Activated naive CD8-positive, alpha-beta T cell (primary cell): ENCODE measurements at regions not wholly inside any gene's neighbourhood (a gene's known extent, or its start where the extent isn't known, plus 50 kb on each side); places are given as distances from the start of the nearest gene placed in this dataset.
A peak's percentile ranks its signal among the peaks of the same experiment; 100 is the strongest.

Source experiments
- H3K27ac Mint-ChIP-seq: one replicate; pipeline ENCODE4 v1.8.0; 2021; ENCODE audit warnings: mixed read lengths
- H3K27me3 Mint-ChIP-seq: one replicate; pipeline ENCODE4 v1.8.0; 2021; ENCODE audit warnings: mixed read lengths
- H3K36me3 Mint-ChIP-seq: one replicate; pipeline ENCODE4 v1.8.0; 2021; ENCODE audit warnings: mixed read lengths
- H3K4me1 Mint-ChIP-seq: one replicate; pipeline ENCODE4 v1.8.0; 2021; ENCODE audit warnings: low read depth, mixed read lengths
- H3K4me3 Mint-ChIP-seq: one replicate; pipeline ENCODE4 v1.8.0; 2021; ENCODE audit warnings: mild to moderate bottlenecking, mixed read lengths
- H3K9me3 Mint-ChIP-seq: one replicate; pipeline ENCODE4 v1.8.0; 2021; ENCODE audit warnings: low read depth, mixed read lengths

GRCh38 chr15:60083318-60083717 lies 79.2 kb downstream of the FOXB1 start:
- Mint-ChIP-seq H3K4me1 (peaks cover 2% of the 10 kb centered on the region), H3K27me3 (peaks cover 3% of the 10 kb centered on the region), H3K9me3 (no peaks in the 10 kb centered on the region), H3K4me3 (no peak overlapping the region), H3K36me3 (peaks cover 4% of the 10 kb centered on the region), H3K27ac (no peak overlapping the region)

DNA sequence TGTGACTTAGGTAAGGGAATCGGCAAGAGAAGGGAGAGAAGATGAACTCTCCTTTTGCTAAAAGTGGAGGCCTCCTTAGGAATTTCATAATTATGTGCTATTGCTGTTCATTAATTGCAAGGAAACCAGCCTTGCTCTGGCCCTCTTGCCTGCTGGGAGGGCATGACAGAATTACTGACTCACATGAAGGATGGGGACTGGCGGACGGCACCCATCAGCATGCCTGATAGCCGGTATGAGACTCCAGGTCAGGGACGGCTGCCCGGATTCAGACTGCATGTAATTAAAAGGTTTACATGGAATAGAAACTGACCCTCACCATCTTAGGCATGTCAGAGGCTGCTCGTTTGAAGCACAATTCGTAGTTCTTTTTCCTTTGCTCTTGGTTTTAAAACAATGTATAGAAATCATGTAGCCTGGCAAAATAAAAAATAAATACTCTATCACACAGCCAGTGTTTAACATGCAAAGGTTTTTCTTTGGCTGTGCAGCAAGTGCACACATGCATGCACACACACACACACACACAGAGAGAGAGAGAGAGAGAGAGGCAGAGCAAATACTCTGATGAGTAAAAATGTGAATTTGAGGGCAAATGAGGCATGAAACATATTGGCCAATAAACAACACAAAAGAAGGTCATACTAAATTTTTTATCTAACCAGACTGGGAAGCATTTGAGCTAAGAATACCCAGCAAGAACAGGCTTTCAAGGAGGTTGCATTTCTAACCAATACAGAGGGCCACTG lies 82.7 kb downstream of the FOXB1 start:
- no peaks in the 10 kb centered on the region for H3K9me3 Mint-ChIP-seq
- H3K4me3 Mint-ChIP-seq, result no peak overlapping the region
- no peak overlapping the region for H3K27ac Mint-ChIP-seq
- peaks cover 2% of the 10 kb centered on the region for H3K36me3 Mint-ChIP-seq
- H3K27me3 Mint-ChIP-seq, result no peaks in the 10 kb centered on the region
- H3K4me1 Mint-ChIP-seq, result no peaks in the 10 kb centered on the region

- peaks cover 1% of the 10 kb centered on the region for H3K36me3 Mint-ChIP-seq
- H3K4me3 Mint-ChIP-seq, result no peak overlapping the region
- H3K27me3 Mint-ChIP-seq, result no peaks in the 10 kb centered on the region
- no peaks in the 10 kb centered on the region for H3K4me1 Mint-ChIP-seq
- H3K9me3 Mint-ChIP-seq, result no peaks in the 10 kb centered on the region
- H3K27ac Mint-ChIP-seq, result no peak overlapping the region
Observed at GRCh38 chr15:60087561-60087960, 83.5 kb downstream of the FOXB1 start.

GRCh38 chr15:60090747-60091146 lies 86.6 kb downstream of the FOXB1 start:
- H3K27me3 Mint-ChIP-seq, result no peaks in the 10 kb centered on the region
- H3K9me3 Mint-ChIP-seq, result no peaks in the 10 kb centered on the region
- H3K36me3 Mint-ChIP-seq, result no peaks in the 10 kb centered on the region
- no peak overlapping the region for H3K4me3 Mint-ChIP-seq
- H3K4me1 Mint-ChIP-seq, result no peaks in the 10 kb centered on the region
- no peak overlapping the region for H3K27ac Mint-ChIP-seq

DNA sequence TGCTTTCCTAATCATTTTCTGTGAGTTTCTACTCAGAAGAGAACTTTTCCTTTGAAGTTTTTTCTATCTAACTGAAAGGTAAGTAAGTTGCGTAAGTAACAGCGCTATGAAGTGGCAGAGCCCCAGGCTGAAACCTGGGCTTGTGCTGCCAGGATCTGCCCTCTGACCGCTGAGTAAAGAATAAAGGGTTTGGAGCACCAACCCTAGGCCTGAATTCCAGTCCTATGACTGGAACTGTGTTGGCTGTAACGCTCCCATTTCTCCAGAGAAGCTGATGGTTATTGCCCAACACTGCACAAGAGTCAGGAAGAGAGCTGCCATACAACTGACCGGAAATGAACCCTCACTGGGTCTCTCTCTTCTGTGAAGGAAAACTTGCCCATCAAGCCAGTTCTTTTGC lies 87.0 kb downstream of the FOXB1 start:
- no peaks in the 10 kb centered on the region for H3K27me3 Mint-ChIP-seq
- H3K4me3 Mint-ChIP-seq, result no peak overlapping the region
- H3K4me1 Mint-ChIP-seq, result no peaks in the 10 kb centered on the region
- no peak overlapping the region for H3K27ac Mint-ChIP-seq
- no peaks in the 10 kb centered on the region for H3K36me3 Mint-ChIP-seq
- H3K9me3 Mint-ChIP-seq, result no peaks in the 10 kb centered on the region

DNA sequence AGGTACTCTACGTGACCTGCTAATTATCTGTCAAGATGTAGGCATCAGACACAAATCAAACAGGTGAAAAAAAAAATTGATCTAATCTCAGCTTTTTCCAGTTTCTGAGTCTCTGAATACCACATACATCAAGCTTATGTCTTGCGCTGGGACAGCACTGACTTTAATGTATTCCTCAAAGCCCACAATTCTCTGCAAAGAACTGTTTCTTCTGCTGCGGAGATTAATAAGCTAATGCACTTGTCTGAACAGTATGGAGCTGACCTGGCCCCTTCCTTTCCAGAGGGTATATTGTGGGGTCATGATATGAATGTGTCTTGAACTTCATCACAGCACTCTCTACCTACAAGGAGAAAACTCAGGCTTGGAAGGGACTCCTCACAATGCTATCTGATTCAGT lies 87.8 kb downstream of the FOXB1 start:
- no peak overlapping the region for H3K4me3 Mint-ChIP-seq
- no peaks in the 10 kb centered on the region for H3K9me3 Mint-ChIP-seq
- H3K27me3 Mint-ChIP-seq, result peaks cover 1% of the 10 kb centered on the region
- H3K36me3 Mint-ChIP-seq, result no peaks in the 10 kb centered on the region
- H3K4me1 Mint-ChIP-seq, result no peaks in the 10 kb centered on the region
- H3K27ac Mint-ChIP-seq, result no peak overlapping the region

- Mint-ChIP-seq H3K4me1 (no peaks in the 10 kb centered on the region), H3K9me3 (no peaks in the 10 kb centered on the region), H3K27ac (no peak overlapping the region), H3K27me3 (peaks cover 1% of the 10 kb centered on the region), H3K4me3 (no peak overlapping the region), H3K36me3 (no peaks in the 10 kb centered on the region)
Observed at GRCh38 chr15:60093273-60094067, 89.4 kb downstream of the FOXB1 start.

- no peaks in the 10 kb centered on the region for H3K36me3 Mint-ChIP-seq
- H3K27ac Mint-ChIP-seq, result no peak overlapping the region
- H3K4me1 Mint-ChIP-seq, result no peaks in the 10 kb centered on the region
- H3K9me3 Mint-ChIP-seq, result no peaks in the 10 kb centered on the region
- peaks cover 1% of the 10 kb centered on the region for H3K27me3 Mint-ChIP-seq
- no peak overlapping the region for H3K4me3 Mint-ChIP-seq
Observed at GRCh38 chr15:60095711-60096110, 91.6 kb downstream of the FOXB1 start.

DNA sequence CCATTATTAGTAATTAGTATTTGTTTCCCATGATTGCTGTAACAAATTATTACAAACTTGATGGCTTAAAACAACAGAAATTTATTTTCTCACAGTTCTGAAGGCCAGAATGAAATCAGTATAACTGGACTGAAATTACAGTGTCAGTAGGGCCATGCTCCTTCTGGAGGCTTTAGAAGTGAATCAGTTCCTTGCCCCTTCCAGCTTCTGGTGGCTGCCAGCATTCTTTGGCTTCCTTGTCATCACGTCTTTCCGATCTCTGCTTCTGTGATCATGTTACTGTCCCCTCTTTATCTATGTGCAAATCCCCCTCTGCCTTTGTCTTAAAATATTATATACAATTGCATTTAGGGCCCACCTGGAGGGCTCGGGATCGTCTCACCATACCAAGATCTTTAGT lies 92.0 kb downstream of the FOXB1 start:
- Mint-ChIP-seq H3K27me3 (peaks cover 1% of the 10 kb centered on the region), H3K4me3 (no peak overlapping the region), H3K4me1 (no peaks in the 10 kb centered on the region), H3K36me3 (no peaks in the 10 kb centered on the region), H3K9me3 (no peaks in the 10 kb centered on the region), H3K27ac (no peak overlapping the region)

GRCh38 chr15:60101416-60101815 lies 97.3 kb downstream of the FOXB1 start:
- Mint-ChIP-seq H3K27ac (no peak overlapping the region), H3K27me3 (peaks cover 7% of the 10 kb centered on the region), H3K36me3 (no peaks in the 10 kb centered on the region), H3K9me3 (no peaks in the 10 kb centered on the region), H3K4me1 (no peaks in the 10 kb centered on the region), H3K4me3 (no peak overlapping the region)

DNA sequence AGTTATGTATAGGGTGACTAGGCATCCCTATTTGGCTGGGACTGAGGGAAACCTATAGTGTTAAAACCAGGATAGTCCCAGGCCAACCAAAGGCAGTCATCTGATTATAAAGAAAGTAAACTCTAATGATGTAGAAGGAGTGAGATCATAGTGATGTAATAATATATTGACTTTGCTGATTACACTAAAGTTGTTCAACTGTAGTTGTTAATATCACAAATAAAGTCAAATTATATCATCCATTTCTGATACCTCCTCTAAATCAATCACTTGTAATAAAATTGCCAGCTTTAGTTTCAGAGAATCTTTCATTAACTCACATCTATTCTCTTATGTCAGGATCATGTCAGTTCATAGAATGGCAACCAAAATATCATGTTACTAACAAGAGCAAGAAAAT lies 98.6 kb downstream of the FOXB1 start:
- no peaks in the 10 kb centered on the region for H3K36me3 Mint-ChIP-seq
- no peaks in the 10 kb centered on the region for H3K4me1 Mint-ChIP-seq
- no peak overlapping the region for H3K4me3 Mint-ChIP-seq
- no peak overlapping the region for H3K27ac Mint-ChIP-seq
- H3K9me3 Mint-ChIP-seq, result no peaks in the 10 kb centered on the region
- peaks cover 6% of the 10 kb centered on the region for H3K27me3 Mint-ChIP-seq

- Mint-ChIP-seq H3K4me1 (peaks cover 3% of the 10 kb centered on the region), H3K4me3 (no peak overlapping the region), H3K27ac (peak overlapping the region; percentile 16), H3K27me3 (peaks cover 2% of the 10 kb centered on the region), H3K36me3 (no peaks in the 10 kb centered on the region), H3K9me3 (no peaks in the 10 kb centered on the region)
Observed at GRCh38 chr15:60110909-60111308, 106.8 kb downstream of the FOXB1 start.

DNA sequence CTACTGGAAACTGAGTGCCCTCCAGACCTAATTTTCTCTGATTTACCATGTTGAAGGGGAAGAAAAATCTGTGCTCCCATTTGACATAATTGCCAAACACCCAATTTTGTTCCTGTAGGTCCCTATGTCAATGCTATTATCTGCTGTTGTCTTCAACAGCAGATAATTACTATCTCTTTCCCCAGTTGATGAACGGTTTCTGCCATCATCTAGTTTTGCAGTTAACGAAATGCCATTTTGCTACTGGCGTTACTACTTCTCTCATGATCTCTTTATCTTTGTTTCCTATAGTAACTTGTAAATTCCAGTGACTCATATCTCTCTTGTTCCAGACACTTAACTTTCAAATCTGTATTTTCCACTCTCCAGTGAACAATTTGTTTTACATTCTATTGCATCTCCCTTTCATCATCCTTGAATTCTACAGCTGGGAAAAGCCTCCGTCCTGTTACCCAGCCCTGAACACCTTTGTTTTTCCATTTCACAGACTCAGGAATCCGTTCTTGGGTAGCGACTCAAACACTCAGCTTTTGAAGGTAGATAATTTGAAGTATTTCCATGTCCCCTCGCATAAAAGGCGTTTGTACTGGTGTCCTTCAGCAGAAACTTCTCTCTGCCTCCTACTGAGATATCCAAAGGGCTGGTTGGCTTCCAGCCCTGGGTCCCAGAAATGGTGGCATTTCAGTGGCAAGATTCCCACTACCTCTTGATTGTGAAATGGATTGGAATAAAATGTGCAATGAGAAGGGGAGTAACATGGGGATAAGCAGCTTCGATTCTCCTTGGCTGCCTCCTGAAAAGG lies 111.7 kb downstream of the FOXB1 start:
- Mint-ChIP-seq H3K27me3 (peaks cover 2% of the 10 kb centered on the region), H3K36me3 (no peaks in the 10 kb centered on the region), H3K4me1 (peaks cover 6% of the 10 kb centered on the region), H3K9me3 (no peaks in the 10 kb centered on the region), H3K4me3 (no peak overlapping the region), H3K27ac (no peak overlapping the region)

GRCh38 chr15:60116456-60117089 lies 112.5 kb downstream of the FOXB1 start:
- H3K4me1 Mint-ChIP-seq, result peaks cover 6% of the 10 kb centered on the region
- no peaks in the 10 kb centered on the region for H3K9me3 Mint-ChIP-seq
- H3K36me3 Mint-ChIP-seq, result no peaks in the 10 kb centered on the region
- no peak overlapping the region for H3K4me3 Mint-ChIP-seq
- no peak overlapping the region for H3K27ac Mint-ChIP-seq
- H3K27me3 Mint-ChIP-seq, result no peaks in the 10 kb centered on the region

GRCh38 chr15:60118146-60118545 lies 114.0 kb downstream of the FOXB1 start:
- Mint-ChIP-seq H3K4me3 (no peak overlapping the region), H3K27ac (no peak overlapping the region), H3K4me1 (peaks cover 6% of the 10 kb centered on the region), H3K36me3 (no peaks in the 10 kb centered on the region), H3K9me3 (no peaks in the 10 kb centered on the region), H3K27me3 (no peaks in the 10 kb centered on the region)
